Natural killer cell (primary cell): ENCODE measurements at regions not wholly inside any gene's neighbourhood (a gene's known extent, or its start where the extent isn't known, plus 50 kb on each side); places are given as distances from the start of the nearest gene placed in this dataset.

Experiments used
- ATAC-seq, 3 donors: fragments of 150-1000 bp in 2 of 3; fragments of 200-7000 bp in 1 of 3; cut with Tn5 transposase; 1 replicate in 1 of 3; 2 replicates in 2 of 3; pipeline ENCODE4 v1.10.0; 2021; ENCODE audit warnings: mild to moderate bottlenecking in 2 of 3, moderate library complexity in 2 of 3
- DNase-seq, 2 donors: peaks; one replicate each; pipeline versions ENCODE4 v3.0.0 to v3.0.0-alpha.2; 2013 to 2021; ENCODE audit warnings: mixed read lengths in 1 of 2
- H3K27ac ChIP-seq: one replicate; pipeline ENCODE4 v1.5.1; 2013; ENCODE audit warnings: mild to moderate bottlenecking, low read length
- H3K27me3 ChIP-seq: one replicate; pipeline ENCODE4 v1.6.1; 2013; ENCODE audit warnings: low read length; ENCODE audit not compliant: control insufficient read depth, insufficient read depth
- H3K36me3 ChIP-seq: one replicate; pipeline ENCODE4 v1.6.1; 2013; ENCODE audit warnings: low read length; ENCODE audit not compliant: control insufficient read depth, insufficient read depth
- H3K4me1 ChIP-seq: one replicate; pipeline ENCODE4 v1.6.1; 2013; ENCODE audit warnings: low read length; ENCODE audit not compliant: control insufficient read depth, insufficient read depth
- H3K4me3 ChIP-seq: one replicate; pipeline ENCODE4 v1.5.1; 2013; ENCODE audit warnings: low read length
- H3K9me3 ChIP-seq: one replicate; pipeline ENCODE4 v1.6.1; 2013; ENCODE audit warnings: low read length; ENCODE audit not compliant: control insufficient read depth, insufficient read depth
- H3K27ac Mint-ChIP-seq, 2 donors: one replicate each; pipeline ENCODE4 v1.8.0; 2022; ENCODE audit warnings: mild to moderate bottlenecking in 2 of 2, mixed read lengths in 2 of 2, moderate library complexity in 1 of 2
- H3K27me3 Mint-ChIP-seq, 2 donors: one replicate each; pipeline ENCODE4 v1.8.0; 2022; ENCODE audit warnings: low read depth in 2 of 2, mixed read lengths in 2 of 2
- H3K36me3 Mint-ChIP-seq: one replicate; pipeline ENCODE4 v1.8.0; 2022; ENCODE audit warnings: mixed read lengths
- H3K4me1 Mint-ChIP-seq, 2 donors: one replicate each; pipeline ENCODE4 v1.8.0; 2022; ENCODE audit warnings: mixed read lengths in 2 of 2
- H3K4me3 Mint-ChIP-seq: one replicate; pipeline ENCODE4 v1.8.0; 2022; ENCODE audit warnings: mild to moderate bottlenecking, moderate library complexity, mixed read lengths
- H3K9me3 Mint-ChIP-seq, 2 donors: one replicate each; pipeline ENCODE4 v1.8.0; 2022; ENCODE audit warnings: mixed read lengths in 2 of 2
- WGBS: methylation state at CpG from one replicate; pipeline ENCODE4 v1.1.7; 2013; ENCODE audit warnings: missing lambda C conversion rate; ENCODE audit not compliant: insufficient coverage; 5-methylcytosine and 5-hydroxymethylcytosine counted together
- intact Hi-C: fragments of 100-400 bp; cut with micrococcal nuclease; formaldehyde crosslinking; loops from one replicate; pipeline ENCODE4 v1.14.2; 2022
- TF ChIP-seq, protein P1 (sequence below): fragments of 200-600 bp; IDR thresholded peaks from one replicate; pipeline ENCODE4 v1.8.0; 2022; ENCODE audit warnings: antibody characterized with exemption

- Mint-ChIP-seq H3K9me3 (peaks cover 0 to 2% of the 10 kb centered on the region in 2 donors), H3K4me1 (no peaks in the 10 kb centered on the region), H3K4me3 (no peak overlapping the region), H3K27me3 (peaks cover 0 to 4% of the 10 kb centered on the region in 2 donors), H3K36me3 (no peaks in the 10 kb centered on the region), H3K27ac (no peak overlapping the region)
- no peaks in the 10 kb centered on the region for H3K4me1 ChIP-seq
- ATAC-seq (no peak), DNase-seq (no peak)
- WGBS, result 100% methylated on average over 3 of the region's 3 CpGs
- TF ChIP-seq, protein P1, sequence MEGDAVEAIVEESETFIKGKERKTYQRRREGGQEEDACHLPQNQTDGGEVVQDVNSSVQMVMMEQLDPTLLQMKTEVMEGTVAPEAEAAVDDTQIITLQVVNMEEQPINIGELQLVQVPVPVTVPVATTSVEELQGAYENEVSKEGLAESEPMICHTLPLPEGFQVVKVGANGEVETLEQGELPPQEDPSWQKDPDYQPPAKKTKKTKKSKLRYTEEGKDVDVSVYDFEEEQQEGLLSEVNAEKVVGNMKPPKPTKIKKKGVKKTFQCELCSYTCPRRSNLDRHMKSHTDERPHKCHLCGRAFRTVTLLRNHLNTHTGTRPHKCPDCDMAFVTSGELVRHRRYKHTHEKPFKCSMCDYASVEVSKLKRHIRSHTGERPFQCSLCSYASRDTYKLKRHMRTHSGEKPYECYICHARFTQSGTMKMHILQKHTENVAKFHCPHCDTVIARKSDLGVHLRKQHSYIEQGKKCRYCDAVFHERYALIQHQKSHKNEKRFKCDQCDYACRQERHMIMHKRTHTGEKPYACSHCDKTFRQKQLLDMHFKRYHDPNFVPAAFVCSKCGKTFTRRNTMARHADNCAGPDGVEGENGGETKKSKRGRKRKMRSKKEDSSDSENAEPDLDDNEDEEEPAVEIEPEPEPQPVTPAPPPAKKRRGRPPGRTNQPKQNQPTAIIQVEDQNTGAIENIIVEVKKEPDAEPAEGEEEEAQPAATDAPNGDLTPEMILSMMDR, result no peak
- H3K4me3 ChIP-seq, result no peak overlapping the region
- H3K27ac ChIP-seq, result no peak overlapping the region
- H3K36me3 ChIP-seq, result no peaks in the 10 kb centered on the region
- H3K27me3 ChIP-seq, result no peaks in the 10 kb centered on the region
- no peaks in the 10 kb centered on the region for H3K9me3 ChIP-seq
- intact Hi-C loops, result no loop called here
Measured at GRCh38 chr7:42385912-42386311, 148.9 kb upstream of the GLI3 start.

DNA sequence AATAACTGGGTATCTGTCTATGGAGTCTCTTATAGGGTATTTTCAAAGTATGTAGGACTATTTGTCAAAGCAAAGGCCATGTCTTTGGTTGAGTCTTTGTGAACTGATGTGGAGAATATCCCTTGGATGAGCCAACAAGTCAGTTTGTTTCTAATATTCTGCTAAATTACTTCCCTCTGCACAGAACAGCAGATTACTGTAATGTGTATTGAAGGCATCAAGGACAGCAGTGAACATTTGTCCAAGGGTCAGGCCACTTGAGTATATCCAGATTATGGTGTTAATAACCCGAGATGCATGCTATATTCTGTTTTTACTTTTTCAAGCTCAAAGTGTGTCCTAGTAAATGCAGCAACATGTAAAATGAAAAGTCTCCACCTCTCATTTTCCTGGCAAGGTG is 144.2 kb upstream of the GLI3 start:
- no peaks in the 10 kb centered on the region for H3K4me1 ChIP-seq
- H3K36me3 ChIP-seq, result no peaks in the 10 kb centered on the region
- intact Hi-C loops, result no loop called here
- Mint-ChIP-seq H3K4me1 (no peaks in the 10 kb centered on the region), H3K4me3 (no peak overlapping the region), H3K27me3 (peaks cover 0 to 10% of the 10 kb centered on the region in 2 donors), H3K36me3 (no peaks in the 10 kb centered on the region), H3K27ac (no peak overlapping the region), H3K9me3 (peaks cover 0 to 2% of the 10 kb centered on the region in 2 donors)
- no peak overlapping the region for H3K27ac ChIP-seq
- TF ChIP-seq, protein P1, result no peak
- no peak for ATAC-seq
- no peaks in the 10 kb centered on the region for H3K9me3 ChIP-seq
- no peak overlapping the region for H3K4me3 ChIP-seq
- no peaks in the 10 kb centered on the region for H3K27me3 ChIP-seq
- DNase-seq, result no peak
- WGBS, result 90% methylated on average over 1 of the region's 1 CpG

GRCh38 chr7:42380401-42380800 is 143.4 kb upstream of the GLI3 start:
- H3K27ac ChIP-seq, result no peak overlapping the region
- H3K27me3 ChIP-seq, result no peaks in the 10 kb centered on the region
- Mint-ChIP-seq H3K27me3 (peaks cover 0 to 10% of the 10 kb centered on the region in 2 donors), H3K9me3 (peaks cover 0 to 2% of the 10 kb centered on the region in 2 donors), H3K36me3 (no peaks in the 10 kb centered on the region), H3K4me3 (no peak overlapping the region), H3K4me1 (no peaks in the 10 kb centered on the region), H3K27ac (no peak overlapping the region)
- no peaks in the 10 kb centered on the region for H3K4me1 ChIP-seq
- H3K36me3 ChIP-seq, result no peaks in the 10 kb centered on the region
- TF ChIP-seq, protein P1, result no peak
- ATAC-seq (no peak), DNase-seq (no peak)
- H3K9me3 ChIP-seq, result no peaks in the 10 kb centered on the region
- 67% methylated on average over 1 of the region's 1 CpG for WGBS
- intact Hi-C loops, result no loop called here
- H3K4me3 ChIP-seq, result no peak overlapping the region

DNA sequence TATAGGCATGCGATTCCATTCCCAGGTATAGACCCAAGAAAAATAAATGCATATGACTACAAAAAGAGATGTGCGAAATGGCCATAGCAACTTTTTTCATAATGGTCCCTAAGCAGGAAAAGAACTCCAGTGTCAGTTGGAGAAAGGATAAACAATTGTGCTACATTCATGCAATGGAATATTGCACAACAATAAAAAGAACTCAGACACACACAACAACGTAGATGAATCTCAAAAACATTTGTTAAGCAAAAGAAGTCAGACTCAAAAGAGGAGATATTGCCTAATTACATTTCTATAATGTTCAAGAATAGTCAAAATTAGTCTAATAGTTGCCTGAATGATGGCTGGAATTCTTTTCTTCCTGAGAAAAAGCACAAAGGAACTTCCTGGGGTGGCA is 141.1 kb upstream of the GLI3 start:
- intact Hi-C loops, result no loop called here
- no peak for ATAC-seq
- Histone ChIP-seq H3K4me3 (no peak overlapping the region), H3K9me3 (no peaks in the 10 kb centered on the region), H3K27me3 (no peaks in the 10 kb centered on the region), H3K36me3 (no peaks in the 10 kb centered on the region), H3K27ac (no peak overlapping the region), H3K4me1 (no peaks in the 10 kb centered on the region)
- peaks cover 0 to 2% of the 10 kb centered on the region in 2 donors for H3K9me3 Mint-ChIP-seq
- H3K27ac Mint-ChIP-seq, result no peak overlapping the region
- no peaks in the 10 kb centered on the region for H3K36me3 Mint-ChIP-seq
- no peaks in the 10 kb centered on the region for H3K4me1 Mint-ChIP-seq
- TF ChIP-seq, protein P1, result no peak
- H3K4me3 Mint-ChIP-seq, result no peak overlapping the region
- DNase-seq, result no peak
- WGBS, result 100% methylated on average over 1 of the region's 3 CpGs
- peaks cover 0 to 23% of the 10 kb centered on the region in 2 donors for H3K27me3 Mint-ChIP-seq
